Esophagus muscularis mucosa (tissue), 3 donors: ENCODE measurements at regions not wholly inside any gene's neighbourhood (a gene's known extent, or its start where the extent isn't known, plus 50 kb on each side); places are given as distances from the start of the nearest gene placed in this dataset.

Experiments
- CTCF ChIP-seq, 3 experiments: fragments of 200-600 bp in 2 of 3; fragments of 450-650 bp in 1 of 3; sonication (generic) in 2 of 3; IDR thresholded peaks; one replicate each; pipeline ENCODE4 v1.5.1; 2017 to 2019; ENCODE audit warnings: antibody characterized with exemption in 3 of 3, mild to moderate bottlenecking in 2 of 3, moderate library complexity in 1 of 3
- POLR2A ChIP-seq: fragments of 450-650 bp; IDR thresholded peaks from one replicate; pipeline ENCODE4 v1.6.1; 2017; ENCODE audit warnings: antibody characterized with exemption, moderate library complexity, mild to moderate bottlenecking, low read depth
- POLR2AphosphoS5 ChIP-seq, 2 donors: sonication (generic); formaldehyde crosslinking; IDR thresholded peaks; one replicate each; pipeline ENCODE4 v1.6.1; 2017; ENCODE audit warnings: antibody characterized with exemption in 2 of 2

- TF ChIP-seq CTCF (IDR thresholded peaks at IDR 0.05): no peak
- no peak for TF ChIP-seq POLR2AphosphoS5 (IDR thresholded peaks at IDR 0.05)
- no peak for TF ChIP-seq POLR2A
Measured at GRCh38 chr2:220847006-220847405, 725.1 kb downstream of the EPHA4 start.
